ENCODE measurements at regions not wholly inside any gene's neighbourhood (a gene's known extent, or its start where the extent isn't known, plus 50 kb on each side); places are given as distances from the start of the nearest gene placed in this dataset.
"Not testable (repeated sequence)": the region's sequence is repeated elsewhere in the genome, so short reads cannot be mapped to it uniquely, and the experiment has no call there.

DNA sequence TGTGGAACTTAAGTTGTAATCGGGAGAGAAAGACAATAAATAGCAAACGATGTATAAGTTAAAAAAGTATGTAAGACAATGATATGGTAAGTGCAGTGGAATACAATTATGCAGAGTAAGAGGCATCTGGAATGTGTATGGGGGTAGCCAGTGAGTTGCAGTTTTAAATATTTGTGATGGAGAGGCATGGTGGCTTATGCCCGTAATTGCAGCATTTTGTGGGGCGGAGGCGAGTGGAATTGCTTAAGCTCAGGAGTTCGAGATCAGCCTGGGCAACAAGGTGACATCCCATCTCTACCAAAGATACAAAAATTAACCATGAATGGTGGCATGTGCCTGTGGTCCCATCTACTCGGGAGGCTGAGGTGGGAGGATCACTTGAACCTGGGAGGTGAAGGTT is 52.5 kb upstream of the WDFY3 start:
- DNase-seq (ENCODE audit: low read depth in 2 of 2) = no peak

DNA sequence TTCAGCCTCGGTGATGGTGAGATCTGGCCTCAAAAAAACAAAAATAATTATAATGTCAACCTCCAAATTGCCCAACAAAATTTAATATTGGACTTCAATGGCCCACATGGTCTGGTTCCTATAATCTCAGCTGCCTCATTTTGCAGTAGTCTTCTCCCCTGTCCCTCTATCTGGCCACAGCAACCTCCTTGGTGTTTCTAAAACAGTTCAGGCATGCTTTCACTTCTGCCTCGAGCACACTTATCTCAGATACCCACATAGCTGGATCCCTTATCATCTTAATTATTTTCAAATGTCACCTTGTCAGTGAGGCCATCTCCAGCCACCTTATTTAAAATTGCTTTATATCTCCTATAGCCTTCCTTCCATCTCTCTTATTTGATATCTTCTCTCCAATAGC is 52.9 kb upstream of the WDFY3 start:
- DNase-seq (ENCODE audit: low read depth in 2 of 2) = no peak

DNA sequence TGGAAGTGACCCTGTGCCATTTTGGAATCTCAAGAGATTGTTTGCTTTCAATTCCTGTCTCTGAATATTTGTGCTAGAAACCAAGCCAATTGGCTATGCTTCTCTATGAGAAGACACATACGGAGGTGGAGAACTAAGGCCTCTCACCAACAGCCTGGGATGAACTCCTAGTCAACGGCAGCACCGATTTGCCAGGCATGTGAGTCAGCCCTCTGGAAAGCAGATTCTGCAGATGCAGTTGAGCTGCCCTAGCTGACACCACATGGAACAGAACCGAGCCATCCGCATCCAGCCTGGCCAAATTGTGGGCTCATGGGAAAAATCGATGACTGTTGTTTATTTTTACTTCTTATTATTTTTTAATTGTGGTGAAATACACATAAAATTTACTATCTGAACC is 58.2 kb upstream of the WDFY3 start:
- DNase-seq (ENCODE audit: low read depth in 2 of 2) = no peak

DNA sequence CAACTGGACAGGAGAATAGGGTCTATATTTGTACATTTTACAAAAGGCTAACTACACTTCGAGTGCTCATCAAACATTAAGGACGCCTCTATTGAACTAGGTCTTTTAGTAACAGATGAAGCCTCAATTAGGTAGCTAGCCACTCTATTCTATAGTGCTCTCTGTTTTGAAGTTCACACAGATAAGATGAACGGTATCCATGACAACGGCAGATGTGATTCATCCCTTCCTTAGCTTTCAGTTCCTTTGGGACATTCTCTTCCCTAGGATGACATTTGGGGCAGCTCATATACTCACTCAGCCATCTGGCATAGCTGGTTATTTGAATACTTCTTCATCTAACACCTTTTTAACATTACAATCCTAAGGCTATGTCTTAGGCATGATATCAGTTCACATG is 62.4 kb upstream of the WDFY3 start:
- DNase-seq (ENCODE audit: low read depth in 2 of 2) = peak in 1 of 2 experiments; percentile 7

DNA sequence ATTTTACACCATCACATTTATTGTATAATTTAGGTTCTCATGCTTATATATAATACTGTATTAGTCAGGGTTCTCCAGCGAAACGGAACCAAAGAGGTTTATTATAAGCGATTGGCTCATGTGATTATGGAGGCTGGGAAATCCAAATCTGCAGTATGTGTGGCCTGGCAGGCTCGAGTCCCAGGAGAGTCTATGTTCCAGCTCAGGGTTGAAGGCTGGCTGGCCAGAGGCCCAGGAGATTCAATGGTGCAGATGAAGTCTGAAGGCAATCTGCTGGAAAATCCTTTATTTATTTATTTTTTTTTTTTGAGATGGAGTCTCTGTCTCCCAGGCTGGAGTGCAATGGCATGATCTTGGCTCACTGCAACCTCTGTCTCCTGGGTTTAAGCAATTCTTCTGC is 63.0 kb upstream of the WDFY3 start:
- DNase-seq (ENCODE audit: low read depth in 2 of 2) = no peak

DNA sequence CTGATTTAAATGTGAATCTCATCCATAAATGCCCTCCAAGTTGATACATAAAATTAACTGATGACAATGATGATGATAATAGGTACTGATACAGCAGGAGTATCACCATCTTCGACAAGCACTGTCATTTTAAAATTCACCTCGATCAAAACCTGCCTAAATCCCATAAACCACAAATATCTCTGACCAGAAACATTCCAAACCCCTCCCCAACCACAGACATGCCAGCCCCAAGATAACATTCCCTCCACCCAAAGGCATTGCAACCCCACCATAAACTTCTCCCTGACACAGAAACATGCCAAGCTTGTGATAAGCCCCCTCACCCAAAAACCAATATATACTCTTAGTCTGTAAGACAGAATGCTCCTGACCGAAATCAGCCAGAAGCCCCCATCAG is 63.7 kb upstream of the WDFY3 start:
- no peak for DNase-seq (ENCODE audit: low read depth in 2 of 2)

DNA sequence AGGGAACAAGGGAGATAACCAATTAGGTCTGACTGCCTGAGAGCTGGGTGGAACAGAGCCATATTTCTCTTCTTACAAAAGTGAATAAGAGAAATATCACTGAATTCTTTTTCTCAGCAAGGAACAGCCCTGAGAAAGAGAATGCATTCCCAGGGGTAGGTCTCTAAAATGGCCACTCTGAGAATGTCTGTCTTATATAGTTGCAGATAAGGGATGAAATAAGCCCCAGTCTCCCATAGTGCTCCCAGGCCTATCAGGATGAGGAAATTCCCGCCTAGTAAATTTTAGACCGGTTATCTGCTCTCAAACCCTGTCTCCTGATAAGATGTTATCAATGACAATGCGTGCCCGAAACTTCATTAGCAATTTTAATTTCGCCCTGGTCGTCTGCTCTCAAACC is 67.3 kb upstream of the WDFY3 start:
- not testable (repeated sequence) for DNase-seq (ENCODE audit: low read depth in 2 of 2)

DNA sequence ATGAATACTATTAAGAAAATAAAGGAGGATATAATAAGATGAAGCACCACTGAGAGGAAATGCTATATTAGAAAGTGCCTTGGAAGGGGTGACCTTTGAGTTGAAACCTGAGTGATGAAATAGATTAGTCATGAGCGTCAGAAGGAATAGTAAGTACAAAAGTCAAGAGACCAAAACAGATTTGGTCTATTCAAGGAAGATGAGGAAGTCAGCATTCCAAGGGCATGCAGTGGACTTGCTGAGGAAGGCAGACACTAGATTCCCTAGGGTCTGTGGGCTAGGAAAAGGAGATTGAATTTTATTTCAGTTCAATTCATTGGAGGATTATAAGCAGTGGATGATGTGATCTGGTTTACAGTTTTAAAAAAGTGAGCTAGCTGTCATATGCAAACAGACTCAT is 73.0 kb upstream of the WDFY3 start:
- DNase-seq (ENCODE audit: low read depth in 2 of 2) = peak; percentile 33 to 38

DNA sequence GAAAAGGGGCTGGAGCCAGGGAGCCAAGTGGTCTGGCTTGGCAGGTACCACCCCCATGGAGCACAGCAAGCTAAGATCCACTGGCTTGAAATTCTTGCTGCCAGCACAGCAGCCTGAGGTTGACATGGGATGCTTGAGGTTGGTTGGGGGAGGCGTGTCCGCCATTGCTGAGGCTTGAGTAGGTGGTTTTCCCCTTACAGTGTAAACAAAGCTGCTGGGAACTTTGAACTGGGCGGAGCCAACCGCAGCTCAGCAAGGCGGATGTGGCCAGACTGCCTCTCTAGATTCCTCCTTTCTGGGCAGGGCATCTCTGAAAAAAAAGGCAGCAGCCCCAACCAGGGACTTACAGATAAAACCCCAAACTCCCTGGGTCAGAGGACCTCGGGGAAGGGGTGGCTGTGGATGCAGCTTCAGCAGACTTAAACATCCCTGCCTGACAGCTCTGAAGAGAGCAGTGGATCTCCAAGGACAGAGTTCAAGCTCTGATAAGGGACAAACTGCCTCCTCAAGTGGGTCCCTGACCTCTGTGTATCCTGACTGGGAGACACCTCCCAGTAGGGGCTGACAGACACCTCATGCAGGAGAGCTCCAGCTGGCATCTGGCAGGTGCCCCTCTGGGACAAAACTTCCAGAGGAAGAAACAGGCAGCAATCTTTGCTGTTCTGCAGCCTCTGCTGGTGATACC is 77.5 kb upstream of the WDFY3 start:
- DNase-seq (ENCODE audit: low read depth in 2 of 2) = not testable (repeated sequence)

DNA sequence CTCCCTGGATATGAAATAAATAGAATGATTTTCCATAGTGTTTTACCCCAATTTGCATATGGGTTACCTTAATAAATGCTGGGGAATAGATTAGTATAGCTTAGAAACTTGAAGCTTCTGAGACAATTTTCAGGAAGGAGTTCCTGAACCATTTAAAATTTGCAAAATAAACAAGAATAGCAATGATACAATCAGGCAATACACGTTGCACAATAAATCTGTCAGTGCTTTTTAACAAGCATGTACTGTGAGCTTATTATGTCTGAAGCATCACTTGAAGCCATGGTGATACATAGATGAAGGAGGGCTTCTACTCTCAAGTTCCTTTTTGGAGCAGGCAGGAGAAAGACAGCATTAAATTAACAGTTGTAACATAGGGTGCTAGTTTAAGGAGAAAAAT is 84.2 kb upstream of the WDFY3 start:
- DNase-seq (ENCODE audit: low read depth in 2 of 2) = no peak

DNA sequence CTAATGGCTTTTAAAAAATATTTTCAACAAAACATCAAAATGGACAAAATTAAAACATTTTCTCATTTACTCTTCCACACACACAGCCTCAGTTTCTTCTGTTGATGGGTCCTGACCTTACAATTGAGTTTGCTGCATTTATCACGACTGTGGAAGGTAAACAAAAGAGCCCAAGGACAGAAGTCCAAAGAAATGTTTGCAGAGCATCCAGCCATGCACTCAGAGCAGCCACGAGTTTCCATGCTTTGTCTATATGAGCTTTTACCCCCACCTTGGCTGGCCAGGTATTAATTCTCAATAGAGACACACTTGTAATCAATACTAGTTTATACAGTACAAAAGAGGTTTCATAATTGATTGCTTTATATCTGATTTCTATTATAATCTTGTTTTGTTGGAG is 85.0 kb upstream of the WDFY3 start:
- DNase-seq (ENCODE audit: low read depth in 2 of 2) = no peak

DNA sequence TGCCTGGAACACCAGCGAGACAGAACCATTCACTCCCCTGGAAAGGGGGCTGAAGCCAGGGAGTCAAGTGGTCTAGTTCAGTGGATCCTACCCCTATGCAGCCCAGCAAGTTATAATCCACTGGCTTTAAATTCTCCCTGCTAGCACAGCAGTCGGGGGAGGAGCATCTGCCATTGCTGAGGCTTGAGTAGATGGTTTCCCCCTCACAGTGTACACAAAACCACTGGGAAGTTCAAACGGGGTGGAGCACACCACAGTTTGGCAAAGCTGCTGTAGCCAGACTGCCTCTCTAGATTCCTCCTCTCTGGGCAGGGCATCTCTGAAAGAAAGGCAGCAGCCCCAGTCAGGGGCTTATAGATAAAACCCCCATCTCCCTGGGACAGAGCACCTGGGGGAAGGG is 88.4 kb upstream of the WDFY3 start:
- not testable (repeated sequence) for DNase-seq (ENCODE audit: low read depth in 2 of 2)

DNA sequence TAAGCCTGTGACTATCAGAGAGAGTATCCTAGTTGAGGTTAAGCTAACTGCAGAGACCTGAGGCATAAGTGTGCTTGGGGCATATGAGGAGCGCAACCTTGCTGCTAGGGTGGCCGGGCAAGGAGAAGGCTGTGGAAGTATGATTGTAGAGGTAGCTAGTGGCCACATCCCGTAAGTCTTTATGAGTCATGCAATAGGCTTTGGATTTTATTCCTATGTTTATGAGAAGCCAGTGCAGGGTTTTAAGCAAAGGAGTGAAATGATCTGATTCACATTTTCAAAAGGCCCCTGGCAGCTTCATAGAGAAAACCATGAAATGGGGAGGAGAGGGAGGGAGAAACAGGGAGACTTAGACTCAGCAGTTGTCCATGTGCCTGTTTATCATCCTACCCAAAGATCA is 92.1 kb upstream of the WDFY3 start:
- DNase-seq (ENCODE audit: low read depth in 2 of 2) = no peak

DNA sequence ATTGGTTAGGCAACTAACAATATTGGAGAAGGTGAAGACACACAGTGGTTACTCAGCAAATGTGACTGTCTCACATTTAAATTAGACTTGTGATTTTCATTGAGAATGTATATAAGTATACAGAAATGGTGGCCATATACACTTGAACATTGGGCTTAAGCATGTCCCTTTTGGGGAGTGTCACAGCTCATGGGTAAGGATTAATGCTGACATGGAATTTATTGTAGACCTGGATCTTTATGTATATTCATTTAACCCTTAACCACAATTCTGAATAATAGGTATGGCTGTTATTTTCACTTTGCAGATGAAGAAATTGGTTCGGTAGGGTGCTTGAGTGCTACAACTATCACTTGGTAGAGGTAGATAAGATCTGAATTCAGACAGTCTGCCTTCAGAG is 95.5 kb upstream of the WDFY3 start:
- no peak for DNase-seq (ENCODE audit: low read depth in 2 of 2)

DNA sequence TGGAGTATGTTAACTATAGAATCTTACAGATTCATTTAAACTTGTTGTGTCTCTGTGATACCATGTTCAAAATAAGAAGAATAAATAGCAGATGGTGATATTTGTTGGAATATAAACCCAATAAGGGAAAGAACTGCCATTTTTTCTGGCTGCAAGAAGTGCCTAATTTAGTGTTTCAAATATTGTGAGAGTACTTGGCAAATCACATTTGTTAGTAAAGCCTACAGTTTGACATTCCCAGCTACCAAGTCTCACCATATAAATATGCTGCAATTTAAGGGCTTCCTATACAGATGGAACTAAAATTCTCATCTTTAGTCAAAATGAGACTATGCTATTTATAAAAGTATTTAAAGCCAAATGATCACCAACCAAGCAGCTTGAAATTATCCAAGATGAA is 96.0 kb upstream of the WDFY3 start:
- no peak for DNase-seq (ENCODE audit: low read depth in 2 of 2)

DNA sequence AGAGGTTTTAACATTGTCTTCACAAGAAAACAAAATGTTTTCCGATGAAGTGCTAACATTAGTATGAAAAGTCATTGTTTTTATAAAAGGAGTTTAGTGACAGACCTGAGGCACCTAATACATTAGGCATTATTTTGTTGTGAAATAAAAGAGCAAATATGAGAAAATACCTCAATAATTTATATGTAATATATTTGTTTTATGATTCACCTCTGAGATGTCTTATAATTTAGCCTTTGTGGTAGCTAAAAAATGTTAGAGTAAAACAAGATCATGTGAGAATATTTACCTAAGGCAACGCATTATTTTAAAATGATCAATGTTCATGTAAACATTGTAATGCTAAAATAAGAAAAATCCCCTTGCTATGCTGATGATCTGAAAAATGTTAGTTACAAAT is 100.9 kb upstream of the WDFY3 start:
- no peak for DNase-seq (ENCODE audit: low read depth in 2 of 2)

DNA sequence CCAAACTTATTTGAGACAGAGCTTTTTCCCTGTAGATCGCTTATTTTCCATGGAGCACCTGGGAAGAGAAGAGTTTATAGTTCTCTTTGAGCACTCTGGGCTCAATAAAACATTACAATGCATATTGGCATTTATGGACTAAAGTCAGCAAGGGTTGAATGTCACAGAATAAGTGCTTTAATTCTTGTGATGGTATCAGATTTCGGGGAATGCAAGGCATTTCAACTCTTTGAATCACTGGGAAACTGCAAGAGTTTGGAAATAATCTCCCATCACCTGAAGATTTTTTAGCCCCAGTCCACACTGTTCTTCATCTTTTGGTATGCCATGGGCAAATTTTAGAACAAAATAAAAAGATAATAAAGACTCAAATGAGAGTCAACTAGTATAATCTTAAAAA is 111.5 kb upstream of the WDFY3 start:
- no peak for DNase-seq (ENCODE audit: low read depth in 2 of 2)

DNA sequence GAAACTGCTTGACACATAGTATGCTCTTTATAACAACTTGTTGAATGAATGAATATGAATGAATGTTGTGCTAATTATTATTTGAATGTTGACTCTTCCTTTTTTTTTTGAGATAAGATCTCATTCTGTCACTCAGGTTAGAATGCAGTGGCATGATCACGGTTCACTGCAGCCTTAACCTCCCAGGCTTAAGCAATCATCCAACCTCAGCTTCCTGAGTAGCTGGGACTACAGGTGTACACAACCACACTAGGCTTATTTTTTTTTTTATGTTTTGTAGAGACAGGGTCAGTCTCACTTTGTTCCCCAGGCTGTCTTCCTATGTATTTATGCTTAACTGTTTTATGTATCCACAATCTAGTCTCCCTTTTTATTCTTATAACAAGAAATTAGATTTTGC is 114.7 kb upstream of the WDFY3 start:
- DNase-seq (ENCODE audit: low read depth in 2 of 2) = no peak

DNA sequence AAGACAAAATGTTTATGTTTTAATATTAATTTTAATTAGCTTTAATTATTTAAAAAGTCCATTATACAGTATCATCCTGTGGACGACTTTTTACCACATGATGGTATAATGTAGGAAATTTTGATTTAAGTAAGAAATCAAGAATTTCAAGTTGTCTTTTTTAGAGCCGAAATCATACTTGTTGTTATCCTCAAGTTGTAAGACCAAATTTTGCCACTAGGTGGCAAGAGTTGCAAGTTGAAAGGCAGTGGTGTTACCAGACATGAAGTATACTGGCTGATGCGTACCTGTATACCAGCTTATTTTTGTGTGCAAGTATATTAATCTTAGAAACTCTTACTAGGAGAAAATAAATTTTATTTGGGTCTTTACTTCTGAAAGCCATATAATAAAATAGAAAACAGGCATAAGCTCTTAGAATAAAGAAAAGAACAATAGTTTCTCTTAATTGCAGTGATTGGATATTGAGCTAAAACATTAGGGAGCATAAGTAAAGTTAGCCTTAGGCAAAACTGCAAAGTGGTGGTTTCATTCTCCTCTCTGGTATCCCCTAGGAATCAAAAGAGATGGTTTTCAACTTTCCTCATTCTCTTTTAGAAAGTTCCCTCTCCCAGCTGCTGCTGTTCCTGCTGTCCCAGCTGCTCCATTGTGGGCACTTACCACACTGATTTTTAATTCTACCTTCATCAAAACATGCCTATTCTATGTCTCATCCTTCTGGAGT is 118.0 kb upstream of the WDFY3 start:
- peak; percentile 28 to 31 for DNase-seq (ENCODE audit: low read depth in 2 of 2)

DNA sequence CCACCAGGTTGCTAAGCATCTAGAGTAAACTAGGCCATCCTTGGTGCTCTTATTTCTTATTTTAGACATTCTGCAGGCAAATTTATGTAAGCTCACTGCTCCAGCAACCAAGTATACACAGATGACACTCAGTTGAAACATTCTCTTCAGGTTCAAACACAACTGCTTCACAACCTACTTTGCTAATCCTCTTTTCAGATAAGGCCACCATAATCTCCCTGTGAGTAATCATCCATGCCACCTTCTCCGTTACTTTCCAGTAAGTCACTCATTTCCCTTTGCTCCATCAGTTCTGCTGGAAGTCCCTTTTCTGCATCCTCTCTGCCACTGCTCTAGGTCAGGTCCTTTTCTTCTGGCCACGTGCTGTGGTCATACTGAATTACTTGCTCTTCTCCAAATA is 120.2 kb upstream of the WDFY3 start:
- DNase-seq (ENCODE audit: low read depth in 2 of 2) = no peak

DNA sequence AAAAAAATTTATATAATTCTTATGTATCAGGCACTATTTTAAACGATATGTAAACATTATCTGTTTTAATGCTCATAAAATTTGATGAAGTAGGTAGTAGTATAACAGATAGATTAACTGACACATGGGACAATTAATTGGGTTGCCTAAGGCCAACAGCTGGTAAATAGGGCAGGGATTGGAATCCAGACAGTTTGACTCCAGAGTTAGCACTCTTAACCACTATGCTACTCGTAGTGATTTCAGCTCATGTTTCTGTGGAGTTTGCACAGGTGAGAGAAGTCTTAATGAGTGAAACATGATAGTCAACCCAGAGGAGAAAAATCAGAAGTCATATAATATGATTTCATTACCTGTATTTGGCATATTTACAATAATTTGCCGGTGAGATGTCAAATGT is 126.0 kb upstream of the WDFY3 start:
- DNase-seq (ENCODE audit: low read depth in 2 of 2) = no peak

DNA sequence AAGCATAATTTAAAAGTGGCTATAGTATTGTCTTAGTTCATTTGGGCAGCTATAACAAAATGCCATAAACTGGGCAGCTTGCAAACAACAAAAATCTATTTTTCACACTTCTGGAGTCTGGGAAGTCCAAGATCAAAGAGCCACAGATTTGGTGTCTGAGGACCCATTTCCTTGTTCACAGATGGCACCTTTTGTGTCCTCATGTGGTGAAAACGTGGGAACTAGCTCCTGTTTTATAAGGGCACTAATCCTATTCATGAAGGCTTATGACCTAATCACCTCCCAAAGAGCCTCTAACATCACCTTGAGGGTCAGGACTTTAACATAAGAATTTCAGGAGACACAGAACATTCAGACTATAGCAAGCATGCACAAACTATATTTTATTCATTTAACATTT is 126.5 kb upstream of the WDFY3 start:
- DNase-seq (ENCODE audit: low read depth in 2 of 2) = no peak

DNA sequence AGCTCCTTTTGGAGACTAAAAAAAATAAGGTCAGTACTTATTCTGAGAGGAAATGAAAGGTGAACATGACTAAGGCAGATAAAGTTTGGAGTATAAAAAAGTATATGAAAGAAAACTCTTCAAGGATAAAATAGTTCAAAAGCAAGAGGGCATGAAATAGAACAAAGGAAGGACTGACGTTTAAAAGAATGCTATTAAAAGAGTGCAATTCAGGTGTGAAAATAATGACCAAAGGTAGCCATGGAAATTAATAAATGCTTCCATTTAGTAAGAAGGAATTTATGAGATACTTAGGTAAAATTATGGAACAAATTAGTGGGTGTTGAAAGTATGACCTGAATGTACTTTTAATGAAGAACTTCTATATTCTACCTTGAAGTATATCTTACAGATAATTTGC is 128.2 kb upstream of the WDFY3 start:
- DNase-seq (ENCODE audit: low read depth in 2 of 2) = no peak

DNA sequence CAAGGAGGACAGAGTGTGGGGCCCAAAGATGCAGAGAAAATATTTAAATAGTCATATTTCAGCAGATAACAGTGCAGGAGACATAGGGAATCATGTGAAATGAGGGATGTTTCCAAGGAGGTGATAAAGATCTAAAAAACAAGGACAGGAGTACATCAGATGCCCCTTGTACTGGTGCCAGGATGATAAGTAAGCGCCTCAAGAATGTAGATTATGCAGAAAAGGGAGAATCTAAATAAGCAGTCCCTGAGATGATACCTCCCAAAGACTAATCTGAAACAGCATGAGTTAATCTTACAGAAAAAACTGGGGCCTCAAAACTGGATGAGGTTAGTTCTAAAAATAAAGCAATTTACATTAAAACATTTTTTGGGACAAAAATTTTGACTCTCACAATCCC is 136.1 kb upstream of the WDFY3 start:
- DNase-seq (ENCODE audit: low read depth in 2 of 2) = peak; percentile 13 to 19
